NCI-H69 (cell line): ENCODE measurements at regions not wholly inside any gene's neighbourhood (a gene's known extent, or its start where the extent isn't known, plus 50 kb on each side); places are given as distances from the start of the nearest gene placed in this dataset.
"Not testable (repeated sequence)": the region's sequence is repeated elsewhere in the genome, so short reads cannot be mapped to it uniquely, and the experiment has no call there.

Experiments
- DNase-seq: peaks from one replicate; lab custom pipeline; 2025; lab: John Stamatoyannopoulos, UW

GRCh38 chr22:22977479-22978200 lies 90.0 kb downstream of the IGLL5 start:
- no peak for DNase-seq

GRCh38 chr22:22978637-22979036 lies 91.0 kb downstream of the IGLL5 start:
- DNase-seq: no peak

GRCh38 chr22:22979121-22979724 lies 91.1 kb upstream of the GNAZ start:
- no peak for DNase-seq

- DNase-seq: no peak
Observed at GRCh38 chr22:22979954-22980353, 90.4 kb upstream of the GNAZ start.

- no peak for DNase-seq
Observed at GRCh38 chr22:22981670-22982571, 88.4 kb upstream of the GNAZ start.

- no peak for DNase-seq
Observed at GRCh38 chr22:22982616-22983015, 87.7 kb upstream of the GNAZ start.

GRCh38 chr22:22983123-22983522 lies 87.2 kb upstream of the GNAZ start:
- DNase-seq: no peak

GRCh38 chr22:22983816-22984215 lies 86.5 kb upstream of the GNAZ start:
- DNase-seq: no peak

- no peak for DNase-seq
Observed at GRCh38 chr22:22984967-22985366, 85.4 kb upstream of the GNAZ start.

- no peak for DNase-seq
Observed at GRCh38 chr22:22986008-22986407, 84.3 kb upstream of the GNAZ start.

GRCh38 chr22:22986640-22987039 lies 83.7 kb upstream of the GNAZ start:
- DNase-seq: no peak

GRCh38 chr22:22988150-22988549 lies 82.2 kb upstream of the GNAZ start:
- no peak for DNase-seq

GRCh38 chr22:22988785-22989184 lies 81.5 kb upstream of the GNAZ start:
- no peak for DNase-seq

- DNase-seq: no peak
Observed at GRCh38 chr22:22989856-22990255, 80.5 kb upstream of the GNAZ start.

GRCh38 chr22:22990711-22991505 lies 79.4 kb upstream of the GNAZ start:
- not testable (repeated sequence) for DNase-seq

- DNase-seq: no peak
Observed at GRCh38 chr22:22992474-22992873, 77.8 kb upstream of the GNAZ start.

GRCh38 chr22:22993184-22993583 lies 77.1 kb upstream of the GNAZ start:
- no peak for DNase-seq

- peak; percentile 78 for DNase-seq
Observed at GRCh38 chr22:22995166-22995565, 75.2 kb upstream of the GNAZ start.

- DNase-seq: no peak
Observed at GRCh38 chr22:22996511-22997261, 73.6 kb upstream of the GNAZ start.

- DNase-seq: no peak
Observed at GRCh38 chr22:22997262-22997898, 72.9 kb upstream of the GNAZ start.

- DNase-seq: no peak
Observed at GRCh38 chr22:22997988-22998387, 72.3 kb upstream of the GNAZ start.
